ENCODE measurements at regions not wholly inside any gene's neighbourhood (a gene's known extent, or its start where the extent isn't known, plus 50 kb on each side); places are given as distances from the start of the nearest gene placed in this dataset.

DNA sequence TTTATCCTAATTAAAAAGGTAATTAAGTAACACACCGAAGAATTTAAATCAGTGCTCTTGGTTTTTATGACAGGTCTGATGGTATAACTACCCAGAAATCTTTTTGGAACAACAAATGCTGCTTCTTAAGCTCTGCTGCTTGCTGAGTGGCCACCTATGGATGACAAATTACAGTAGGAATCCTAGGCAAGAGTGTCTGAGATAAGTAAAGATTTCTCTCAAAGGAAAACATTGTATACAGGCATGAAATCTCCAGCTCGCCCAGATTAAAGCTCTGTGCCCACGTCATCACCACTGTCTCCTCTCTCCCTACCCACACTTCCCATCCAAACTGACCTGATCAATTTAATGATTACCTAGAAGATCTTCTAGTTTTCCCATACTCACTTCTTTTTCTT, 1083.0 kb upstream of the MAP3K7 start:
- DNase-seq (ENCODE audit: low spot score): no peak
- TF ChIP-seq, protein P1, sequence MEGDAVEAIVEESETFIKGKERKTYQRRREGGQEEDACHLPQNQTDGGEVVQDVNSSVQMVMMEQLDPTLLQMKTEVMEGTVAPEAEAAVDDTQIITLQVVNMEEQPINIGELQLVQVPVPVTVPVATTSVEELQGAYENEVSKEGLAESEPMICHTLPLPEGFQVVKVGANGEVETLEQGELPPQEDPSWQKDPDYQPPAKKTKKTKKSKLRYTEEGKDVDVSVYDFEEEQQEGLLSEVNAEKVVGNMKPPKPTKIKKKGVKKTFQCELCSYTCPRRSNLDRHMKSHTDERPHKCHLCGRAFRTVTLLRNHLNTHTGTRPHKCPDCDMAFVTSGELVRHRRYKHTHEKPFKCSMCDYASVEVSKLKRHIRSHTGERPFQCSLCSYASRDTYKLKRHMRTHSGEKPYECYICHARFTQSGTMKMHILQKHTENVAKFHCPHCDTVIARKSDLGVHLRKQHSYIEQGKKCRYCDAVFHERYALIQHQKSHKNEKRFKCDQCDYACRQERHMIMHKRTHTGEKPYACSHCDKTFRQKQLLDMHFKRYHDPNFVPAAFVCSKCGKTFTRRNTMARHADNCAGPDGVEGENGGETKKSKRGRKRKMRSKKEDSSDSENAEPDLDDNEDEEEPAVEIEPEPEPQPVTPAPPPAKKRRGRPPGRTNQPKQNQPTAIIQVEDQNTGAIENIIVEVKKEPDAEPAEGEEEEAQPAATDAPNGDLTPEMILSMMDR (IDR thresholded peaks at IDR 0.05; ENCODE audit: extremely low read depth, insufficient read depth, missing control alignments): no peak
- in situ Hi-C loops (cut with MboI; ENCODE audit: low pct_unique_long_range_greater_than_20kb, low sequenced_read_pairs, unreplicated experiment): no loop called here

DNA sequence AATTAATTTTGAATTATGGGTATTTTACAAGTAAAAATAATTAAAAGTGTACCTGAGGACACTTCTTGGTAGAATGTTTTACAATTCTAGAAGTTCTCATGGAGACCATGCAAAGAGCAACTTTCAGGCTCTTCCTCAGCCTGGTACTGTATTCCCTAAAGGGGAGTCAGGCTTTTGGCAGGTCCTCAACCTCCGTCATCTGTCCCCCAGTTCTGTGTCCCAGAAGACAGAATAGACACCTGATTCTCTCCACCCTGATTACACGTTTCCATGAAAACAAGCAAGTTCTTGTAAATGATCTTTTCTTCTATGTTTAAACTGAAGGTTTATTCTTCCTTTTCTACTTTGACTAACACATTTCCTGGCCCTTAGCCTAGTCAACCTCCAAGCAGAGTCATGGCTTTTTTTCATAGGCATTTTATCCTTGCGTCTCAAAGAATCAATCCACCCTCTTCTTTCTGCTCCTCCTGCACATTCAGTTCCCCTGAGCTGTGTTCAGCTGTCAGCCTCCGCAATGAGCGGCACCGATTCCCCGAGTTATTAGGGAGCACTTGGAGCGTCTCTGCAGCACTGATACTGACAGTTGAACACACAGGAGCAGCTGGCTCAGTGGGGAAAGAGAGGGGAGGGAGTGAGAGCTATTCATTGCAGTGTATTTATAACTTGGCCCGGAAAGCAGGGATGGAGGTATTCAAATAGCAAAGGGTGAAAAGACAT, 1082.4 kb upstream of the MAP3K7 start:
- in situ Hi-C loops (cut with MboI; ENCODE audit: low pct_unique_long_range_greater_than_20kb, low sequenced_read_pairs, unreplicated experiment): no loop called here
- DNase-seq (ENCODE audit: low spot score): no peak
- TF ChIP-seq, protein P1 (IDR thresholded peaks at IDR 0.05; ENCODE audit: extremely low read depth, insufficient read depth, missing control alignments): no peak

DNA sequence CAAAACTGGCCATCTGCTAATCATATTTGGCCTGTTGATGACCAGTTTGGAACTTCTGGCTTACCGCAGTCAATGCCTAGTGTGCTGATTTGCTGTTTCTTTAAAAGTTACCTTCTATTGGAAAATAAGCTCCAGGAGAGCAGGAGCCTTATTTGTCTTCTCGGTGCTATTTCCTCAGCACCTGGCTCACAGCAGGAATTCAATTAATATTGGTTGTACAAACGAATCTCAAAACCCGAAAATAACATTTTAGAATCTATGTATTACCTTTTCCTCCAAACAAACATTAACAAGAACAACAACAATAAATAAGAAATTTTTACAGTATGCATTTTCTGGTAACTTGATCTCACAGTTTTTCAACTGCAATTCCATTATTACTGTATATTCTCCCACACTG, 1080.7 kb upstream of the MAP3K7 start:
- DNase-seq (ENCODE audit: low spot score): no peak
- in situ Hi-C loops (cut with MboI; ENCODE audit: low pct_unique_long_range_greater_than_20kb, low sequenced_read_pairs, unreplicated experiment): no loop called here
- TF ChIP-seq, protein P1 (IDR thresholded peaks at IDR 0.05; ENCODE audit: extremely low read depth, insufficient read depth, missing control alignments): no peak

DNA sequence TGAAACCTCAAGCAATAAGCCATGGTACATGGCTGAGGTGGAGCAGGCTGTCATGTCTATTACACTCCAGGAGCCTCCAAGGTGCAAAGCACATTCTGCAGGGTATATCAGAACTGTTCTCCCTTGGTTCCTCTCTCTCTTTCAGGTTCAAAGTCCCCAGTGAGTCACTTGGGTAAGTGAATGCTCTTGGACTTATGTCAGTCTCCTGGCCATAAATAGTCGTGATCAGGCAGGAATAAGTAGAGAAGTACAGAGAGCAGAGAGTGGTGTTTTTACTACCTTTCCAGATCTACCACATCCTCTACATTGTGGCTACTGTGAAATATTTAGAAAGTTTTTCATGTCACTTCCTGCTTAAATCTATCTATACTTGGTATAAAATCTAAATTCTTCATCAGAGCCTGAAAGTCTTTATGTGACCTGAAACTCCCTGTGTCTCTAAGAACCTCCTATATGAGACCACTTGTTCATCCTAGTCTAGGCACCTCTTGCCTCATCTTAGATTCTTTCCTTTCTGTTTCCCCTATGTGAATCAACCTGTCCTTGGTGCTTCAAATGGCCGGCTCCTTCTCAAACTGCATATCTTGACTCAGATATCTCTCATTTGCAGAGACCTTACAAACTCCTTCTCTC, 1077.6 kb upstream of the MAP3K7 start:
- in situ Hi-C loops (cut with MboI; ENCODE audit: low pct_unique_long_range_greater_than_20kb, low sequenced_read_pairs, unreplicated experiment): no loop called here
- TF ChIP-seq, protein P1 (IDR thresholded peaks at IDR 0.05; ENCODE audit: extremely low read depth, insufficient read depth, missing control alignments): no peak

DNA sequence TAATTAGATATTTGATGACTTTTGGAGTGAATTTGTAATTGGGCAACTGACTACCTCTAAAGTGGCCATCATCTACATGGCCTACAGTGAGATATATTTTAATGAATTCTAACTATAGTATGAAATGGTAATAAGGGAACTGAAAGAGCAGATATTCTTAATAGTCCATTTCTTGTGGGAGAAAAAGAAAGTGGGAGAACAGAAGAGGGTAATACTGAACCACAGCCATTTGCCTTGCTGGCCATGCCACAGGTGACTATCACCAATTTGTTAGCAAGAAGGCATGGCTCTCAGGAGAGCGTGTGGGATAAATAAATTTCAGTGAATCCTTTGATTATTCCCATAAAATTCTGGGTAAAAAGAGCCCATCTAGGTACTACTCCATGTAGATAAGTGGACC, 1074.0 kb upstream of the MAP3K7 start:
- TF ChIP-seq, protein P1 (IDR thresholded peaks at IDR 0.05; ENCODE audit: extremely low read depth, insufficient read depth, missing control alignments): no peak
- in situ Hi-C loops (cut with MboI; ENCODE audit: low pct_unique_long_range_greater_than_20kb, low sequenced_read_pairs, unreplicated experiment): no loop called here
- DNase-seq (ENCODE audit: low spot score): no peak

More for the DNA sequence above, 1077.6 kb upstream of the MAP3K7 start:
- DNase-seq (ENCODE audit: low spot score): peak; percentile 1

DNA sequence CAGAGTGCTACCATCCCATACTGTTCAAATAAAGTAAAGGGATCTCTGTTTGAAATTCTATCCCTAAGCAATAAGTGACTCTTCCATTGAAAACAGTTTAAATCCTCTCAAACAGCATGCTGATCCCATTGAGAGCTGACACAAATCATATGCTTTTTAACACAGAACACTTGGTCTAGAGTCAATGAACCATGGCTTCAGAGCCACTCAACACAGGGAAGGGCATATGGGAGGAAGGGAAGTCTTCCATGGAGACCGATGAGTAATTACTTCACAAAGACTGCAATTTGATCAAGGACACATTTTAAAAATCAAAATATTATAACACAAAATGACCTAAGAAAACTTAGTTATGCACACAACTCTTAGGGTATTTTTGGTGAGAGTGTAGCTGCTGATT, 1073.0 kb upstream of the MAP3K7 start:
- TF ChIP-seq, protein P1 (IDR thresholded peaks at IDR 0.05; ENCODE audit: extremely low read depth, insufficient read depth, missing control alignments): no peak
- in situ Hi-C loops (cut with MboI; ENCODE audit: low pct_unique_long_range_greater_than_20kb, low sequenced_read_pairs, unreplicated experiment): no loop called here
- no peak for DNase-seq (ENCODE audit: low spot score)

Measured in GM13977 (cell line).